LNCaP clone FGC (cell line): ENCODE measurements at regions not wholly inside any gene's neighbourhood (a gene's known extent, or its start where the extent isn't known, plus 50 kb on each side); places are given as distances from the start of the nearest gene placed in this dataset.
A peak's percentile ranks its signal among the peaks of the same experiment; 100 is the strongest.

Source experiments
- DNase-seq: peaks from one replicate; pipeline ENCODE4 v3.0.0-alpha.2; 2011; ENCODE audit warnings: low read depth
- H3K4me3 ChIP-seq: 2 replicates; pipeline ENCODE4 v1.5.1; 2011; ENCODE audit warnings: mild to moderate bottlenecking, low read depth, low read length, control low read depth
- TF ChIP-seq, protein P1 (sequence below): IDR thresholded peaks from 2 replicates; pipeline ENCODE4 v1.5.1; 2012; ENCODE audit warnings: mild to moderate bottlenecking; ENCODE audit not compliant: control insufficient read depth, insufficient read depth; ENCODE audit errors: extremely low read depth

DNA sequence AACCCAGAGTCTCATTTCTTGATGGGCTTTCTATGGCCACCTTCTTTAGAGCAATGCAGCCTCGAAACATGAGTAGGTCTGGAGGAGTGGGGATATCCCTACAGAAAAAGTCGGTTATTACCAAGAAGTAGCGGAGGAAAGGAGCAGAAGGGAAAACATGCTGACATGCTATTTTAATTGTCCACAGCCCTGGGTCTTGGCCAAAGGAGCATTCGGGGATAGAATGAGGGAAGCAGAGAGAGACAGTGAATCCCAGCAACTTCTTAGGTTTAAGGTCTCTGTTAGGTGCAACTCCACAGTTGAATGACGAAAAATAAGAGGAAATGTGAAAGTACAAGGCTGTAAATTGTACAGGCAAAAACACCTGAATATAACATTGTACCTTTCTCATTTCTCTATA is 506.7 kb upstream of the CDH18 start:
- DNase-seq: no peak
- H3K4me3 ChIP-seq: no peak overlapping the region
- TF ChIP-seq, protein P1, sequence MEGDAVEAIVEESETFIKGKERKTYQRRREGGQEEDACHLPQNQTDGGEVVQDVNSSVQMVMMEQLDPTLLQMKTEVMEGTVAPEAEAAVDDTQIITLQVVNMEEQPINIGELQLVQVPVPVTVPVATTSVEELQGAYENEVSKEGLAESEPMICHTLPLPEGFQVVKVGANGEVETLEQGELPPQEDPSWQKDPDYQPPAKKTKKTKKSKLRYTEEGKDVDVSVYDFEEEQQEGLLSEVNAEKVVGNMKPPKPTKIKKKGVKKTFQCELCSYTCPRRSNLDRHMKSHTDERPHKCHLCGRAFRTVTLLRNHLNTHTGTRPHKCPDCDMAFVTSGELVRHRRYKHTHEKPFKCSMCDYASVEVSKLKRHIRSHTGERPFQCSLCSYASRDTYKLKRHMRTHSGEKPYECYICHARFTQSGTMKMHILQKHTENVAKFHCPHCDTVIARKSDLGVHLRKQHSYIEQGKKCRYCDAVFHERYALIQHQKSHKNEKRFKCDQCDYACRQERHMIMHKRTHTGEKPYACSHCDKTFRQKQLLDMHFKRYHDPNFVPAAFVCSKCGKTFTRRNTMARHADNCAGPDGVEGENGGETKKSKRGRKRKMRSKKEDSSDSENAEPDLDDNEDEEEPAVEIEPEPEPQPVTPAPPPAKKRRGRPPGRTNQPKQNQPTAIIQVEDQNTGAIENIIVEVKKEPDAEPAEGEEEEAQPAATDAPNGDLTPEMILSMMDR: no peak

DNA sequence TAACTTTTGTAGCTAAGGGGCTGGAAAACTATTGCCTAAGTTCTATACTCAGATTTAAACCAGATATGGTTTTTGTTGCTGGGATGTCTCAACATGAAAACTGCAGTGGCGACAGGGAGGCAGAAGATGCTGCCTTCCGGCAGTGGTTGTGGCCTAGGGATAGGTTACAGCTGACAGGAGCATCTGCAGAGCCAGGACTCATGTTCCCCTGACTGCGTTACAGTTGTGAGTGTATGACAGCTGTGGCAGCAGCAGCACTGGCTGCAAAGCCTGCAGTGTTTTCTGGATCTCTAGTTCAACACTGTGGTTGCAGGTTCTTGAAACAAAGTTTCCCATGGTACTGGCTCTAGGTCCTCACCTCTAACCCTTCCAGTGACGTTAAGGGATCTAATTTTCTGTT is 498.8 kb upstream of the CDH18 start:
- TF ChIP-seq, protein P1: no peak
- DNase-seq: no peak
- no peak overlapping the region for H3K4me3 ChIP-seq

DNA sequence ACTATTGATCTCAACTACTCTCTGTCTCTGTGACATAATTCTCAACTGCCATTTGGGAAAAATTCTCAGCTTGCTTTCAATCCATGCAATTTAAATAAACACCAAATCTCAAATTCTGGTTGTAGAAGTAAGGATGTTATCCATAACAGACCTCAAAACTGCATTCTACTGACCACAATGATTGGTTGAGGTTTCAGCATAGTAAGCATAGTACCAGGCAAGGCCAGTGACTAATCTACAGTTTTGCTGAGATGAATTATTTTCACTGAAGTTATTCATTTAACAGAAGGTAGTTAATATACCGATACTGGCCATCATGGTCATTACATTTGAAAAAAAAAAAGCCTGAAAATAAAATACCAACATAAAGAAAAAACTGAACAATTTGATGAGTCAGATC is 488.0 kb upstream of the CDH18 start:
- no peak for DNase-seq
- TF ChIP-seq, protein P1: no peak
- H3K4me3 ChIP-seq: no peak overlapping the region

GRCh38 chr5:20470997-20471396 is 483.0 kb upstream of the CDH18 start:
- TF ChIP-seq, protein P1: no peak
- DNase-seq: no peak
- H3K4me3 ChIP-seq: no peak overlapping the region

DNA sequence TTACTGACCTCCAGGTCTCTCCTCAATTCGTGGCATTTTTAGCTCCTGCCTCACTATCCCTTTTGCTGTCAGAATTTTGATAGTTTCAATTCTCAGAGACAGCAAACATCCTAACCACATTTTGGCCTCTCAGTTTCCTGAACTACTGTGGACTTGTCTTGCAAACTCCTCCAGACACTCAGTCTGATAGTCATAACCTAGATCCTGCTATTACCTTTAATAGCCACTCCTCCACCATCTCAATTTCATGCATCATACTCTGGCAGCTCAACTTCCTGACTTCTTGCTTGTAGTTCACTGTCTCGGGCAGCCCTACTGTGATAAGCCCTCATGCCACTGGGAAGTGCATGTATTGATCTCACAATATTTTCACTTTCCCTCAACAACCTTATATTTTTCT is 481.8 kb upstream of the CDH18 start:
- no peak for DNase-seq

DNA sequence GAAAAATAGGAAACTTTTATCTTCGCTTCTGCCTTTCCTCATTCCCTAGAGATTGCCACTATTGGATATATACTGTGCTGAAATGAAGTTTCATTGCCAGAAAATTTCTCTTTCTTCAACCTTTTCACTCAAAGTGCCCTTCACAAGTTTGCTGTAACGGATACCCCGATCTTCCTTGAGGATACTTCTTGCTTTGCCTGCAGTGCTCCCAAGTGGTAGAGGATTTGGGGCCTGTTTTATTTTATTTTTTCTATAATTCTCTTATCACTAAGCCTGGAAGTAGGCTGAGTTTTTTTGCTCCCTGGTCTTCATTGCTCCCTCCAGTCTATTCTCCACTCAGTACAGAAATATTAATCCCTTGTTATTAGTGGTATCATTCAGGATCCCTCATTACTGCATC is 481.4 kb upstream of the CDH18 start:
- no peak for DNase-seq
- no peak overlapping the region for H3K4me3 ChIP-seq
- TF ChIP-seq, protein P1: 0 out of 2 replicates have a peak, but pooled peaks have one; percentile 2

More for the DNA sequence above, 481.8 kb upstream of the CDH18 start:
- H3K4me3 ChIP-seq: no peak overlapping the region
- TF ChIP-seq, protein P1: no peak

DNA sequence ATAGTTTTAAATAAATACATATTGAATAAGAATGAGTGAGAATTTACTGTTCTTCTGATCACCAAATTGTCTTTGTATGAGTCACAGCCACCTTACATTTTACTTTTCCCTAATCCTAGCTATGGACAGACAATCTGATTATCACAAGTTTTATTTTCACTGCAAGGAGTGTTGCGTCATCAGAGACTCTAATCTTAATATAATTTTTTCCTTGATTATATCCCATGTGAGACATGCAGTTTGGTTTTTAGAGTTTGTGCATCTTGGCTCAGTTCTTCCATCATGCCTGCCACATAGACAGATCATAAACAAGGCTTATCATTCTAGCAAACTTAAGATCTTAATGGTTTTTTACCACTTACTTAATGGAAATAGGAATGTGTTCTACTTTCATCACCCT is 478.5 kb upstream of the CDH18 start:
- DNase-seq: no peak
- TF ChIP-seq, protein P1: no peak
- no peak overlapping the region for H3K4me3 ChIP-seq
